Heart left ventricle (tissue), 16 donors: ENCODE measurements at regions not wholly inside any gene's neighbourhood (a gene's known extent, or its start where the extent isn't known, plus 50 kb on each side); places are given as distances from the start of the nearest gene placed in this dataset.

Experiments
- ATAC-seq, 4 donors: fragments of 200-7000 bp; cut with Tn5 transposase; one replicate each; pipeline ENCODE4 v1.9.1; 2020 to 2022; ENCODE audit warnings: moderate library complexity in 4 of 4, mild to moderate bottlenecking in 3 of 4, moderate number of reproducible peaks in 1 of 4
- DNase-seq, 5 donors: peaks; one replicate each; pipeline ENCODE4 v3.0.0-alpha.2; 2020
- H3K27ac ChIP-seq, 12 donors: fragments of 200-600 bp; sonication (generic) in 4 of 12; one replicate each; pipeline versions ENCODE4 v1.5.0 to v1.8.0; 2016 to 2022; ENCODE audit warnings: mild to moderate bottlenecking in 2 of 12
- H3K27me3 ChIP-seq, 9 donors: fragments of 200-600 bp; sonication (generic) in 2 of 9; one replicate each; pipeline versions ENCODE4 v1.5.1 to v1.8.0; 2016 to 2022; ENCODE audit warnings: mild to moderate bottlenecking in 3 of 9
- H3K36me3 ChIP-seq, 9 donors: fragments of 200-600 bp; sonication (generic) in 2 of 9; one replicate each; pipeline versions ENCODE4 v1.5.0 to v1.8.0; 2018 to 2022; ENCODE audit warnings: mild to moderate bottlenecking in 2 of 9
- H3K4me1 ChIP-seq, 12 donors: fragments of 200-600 bp; sonication (generic) in 4 of 12; one replicate each; pipeline versions ENCODE4 v1.5.0 to v1.8.0; 2016 to 2022; ENCODE audit warnings: mild to moderate bottlenecking in 3 of 12
- H3K4me3 ChIP-seq, 12 donors: fragments of 200-600 bp; sonication (generic) in 4 of 12; one replicate each; pipeline versions ENCODE4 v1.5.0 to v1.8.0; 2017 to 2022; ENCODE audit warnings: mild to moderate bottlenecking in 9 of 12, moderate library complexity in 4 of 12
- H3K9me3 ChIP-seq, 12 donors: fragments of 200-600 bp; sonication (generic) in 4 of 12; one replicate each; pipeline versions ENCODE4 v1.5.0 to v1.8.0; 2016 to 2022; ENCODE audit warnings: mild to moderate bottlenecking in 1 of 12
- CTCF ChIP-seq, 12 donors: fragments of 200-600 bp; sonication (generic) in 4 of 12; IDR thresholded peaks; one replicate each; pipeline versions ENCODE4 v1.5.0 to v1.8.0; 2018 to 2022; ENCODE audit warnings: antibody characterized with exemption in 12 of 12, mild to moderate bottlenecking in 5 of 12
- POLR2A ChIP-seq, 2 donors: fragments of 450-650 bp; IDR thresholded peaks; one replicate each; pipeline ENCODE4 v1.6.1; 2017; ENCODE audit warnings: antibody characterized with exemption in 2 of 2, mild to moderate bottlenecking in 2 of 2, moderate library complexity in 2 of 2
- WGBS, 4 donors: extraction: QIAGEN DNeasy Blood & Tissue Kit in 2 of 4; methylation state at CpG; one replicate each; pipeline versions ENCODE4 v1.1.5 to v1.1.7; 2013 to 2018; 5-methylcytosine and 5-hydroxymethylcytosine counted together
- intact Hi-C, 10 donors: fragments of 100-400 bp; cut with DNase I; formaldehyde crosslinking; loops; one replicate each; pipeline versions ENCODE4 v1.11.1 to v1.14.2; 2022
- donor health status: ischemic (EF 13 %, LVEDD 7.1; RV severe dilation, severe dysfunction).
- donor health status: healthy with polysubstance abuse.
- donor health status: DM: no; HTN: yes; CAD: no.
- donor health status: DM: no; HTN: no; CAD: no.
- donor health status: ischemic (EF 25% LVEDD 6.9; RV normal size, moderate dysfunction).
- donor health status: ischemic (EF 25% LVEDD 5.7; RV mildly dilated, moderate dysfunction).
- donor health status: healthy.
- donor health status: DM: yes; HTN: yes; CAD: no.
- donor health status: ischemic (EF 35%, LVEDD 5.7; RV mildly dilated, moderate dysfunction).
- donor health status: nonischemic (EF 11% LVEDD 7.7; RV severe dilation, severe dysfunction).
- donor health status: DM: yes; HTN: yes; CAD: no.
- donor health status: PGD.
- donor health status: ischemic (EF 29% LVEDD 5.4; RV normal size, mild dysfunction).
- donor health status: nonischemic (EF 23%, LVEDD 6.1; RV moderate dilation, normal function).

- intact Hi-C loops: no loop called here
- Histone ChIP-seq H3K27me3 (no peaks in the 10 kb centered on the region), H3K4me3 (no peak overlapping the region), H3K4me1 (no peaks in the 10 kb centered on the region), H3K36me3 (no peaks in the 10 kb centered on the region), H3K27ac (no peak overlapping the region), H3K9me3 (peaks cover 0 to 3% (median 0%) of the 10 kb centered on the region in 12 donors)
- WGBS, 4 donors: 39 to 56% (median 45%) methylated on average over 2 of the region's 2 CpGs
- no peak for DNase-seq
- no peak for ATAC-seq
- TF ChIP-seq CTCF (IDR thresholded peaks at IDR 0.05) (no peak), POLR2A (IDR thresholded peaks at IDR 0.05) (no peak)
Measured at GRCh38 chr5:18010053-18010452, 375.8 kb downstream of the TAF11L14 start.

- Histone ChIP-seq H3K36me3 (no peaks in the 10 kb centered on the region), H3K27ac (no peak overlapping the region), H3K4me3 (no peak overlapping the region), H3K4me1 (no peaks in the 10 kb centered on the region), H3K27me3 (no peaks in the 10 kb centered on the region), H3K9me3 (peaks cover 0 to 14% (median 0%) of the 10 kb centered on the region in 12 donors)
- DNase-seq (no peak), ATAC-seq (no peak)
- TF ChIP-seq POLR2A (IDR thresholded peaks at IDR 0.05): no peak
- no peak for TF ChIP-seq CTCF (IDR thresholded peaks at IDR 0.05)
- WGBS, 4 donors: 53 to 62% (median 59%) methylated on average over 2 of the region's 2 CpGs
- intact Hi-C loops: no loop called here
Measured at GRCh38 chr5:18018472-18018871, 384.2 kb downstream of the TAF11L14 start.

- no peaks in the 10 kb centered on the region for H3K36me3 ChIP-seq
- intact Hi-C loops: no loop called here
- ATAC-seq: no peak
- TF ChIP-seq CTCF (IDR thresholded peaks at IDR 0.05): no peak
- TF ChIP-seq POLR2A (IDR thresholded peaks at IDR 0.05): no peak
- no peaks in the 10 kb centered on the region for H3K9me3 ChIP-seq
- H3K4me3 ChIP-seq: no peak overlapping the region
- DNase-seq: no peak
- WGBS, 4 donors: 78 to 92% (median 86%) methylated on average over 2 of the region's 2 CpGs
- H3K4me1 ChIP-seq: no peaks in the 10 kb centered on the region
- H3K27me3 ChIP-seq: no peaks in the 10 kb centered on the region
- H3K27ac ChIP-seq: no peak overlapping the region
Measured at GRCh38 chr5:18023275-18023674, 389.0 kb downstream of the TAF11L14 start.

- no peak for TF ChIP-seq POLR2A (IDR thresholded peaks at IDR 0.05)
- no peak for TF ChIP-seq CTCF (IDR thresholded peaks at IDR 0.05)
- Histone ChIP-seq H3K36me3 (no peaks in the 10 kb centered on the region), H3K27me3 (no peaks in the 10 kb centered on the region), H3K4me3 (no peak overlapping the region), H3K4me1 (no peaks in the 10 kb centered on the region), H3K27ac (no peak overlapping the region), H3K9me3 (no peaks in the 10 kb centered on the region)
- DNase-seq: no peak
- intact Hi-C loops: no loop called here
- WGBS, 4 donors: 39 to 73% (median 63%) methylated on average over 2 of the region's 2 CpGs
- ATAC-seq: no peak
Measured at GRCh38 chr5:18023986-18024385, 389.7 kb downstream of the TAF11L14 start.
